HEK293 (cell line): ENCODE measurements at regions not wholly inside any gene's neighbourhood (a gene's known extent, or its start where the extent isn't known, plus 50 kb on each side); places are given as distances from the start of the nearest gene placed in this dataset.

ENCODE experiments used
- CTCF ChIP-seq: fragments of 450-650 bp; formaldehyde crosslinking; IDR thresholded peaks from 2 replicates; pipeline ENCODE4 v1.5.1; 2016; ENCODE audit warnings: missing biosample characterization, missing genetic modification characterization
- GLIS1 ChIP-seq: fragments of 450-650 bp; formaldehyde crosslinking; IDR thresholded peaks from 2 replicates; pipeline ENCODE4 v1.5.1; 2016; ENCODE audit warnings: missing biosample characterization, missing genetic modification characterization
- ZFP3 ChIP-seq: fragments of 450-650 bp; formaldehyde crosslinking; IDR thresholded peaks from 2 replicates; pipeline ENCODE4 v1.5.1; 2016; ENCODE audit warnings: low read depth, missing biosample characterization, missing genetic modification characterization
- ZNF175 ChIP-seq: fragments of 450-650 bp; formaldehyde crosslinking; IDR thresholded peaks from 2 replicates; pipeline ENCODE4 v1.5.1; 2016; ENCODE audit warnings: missing biosample characterization, missing genetic modification characterization
- ZNF248 ChIP-seq: fragments of 450-650 bp; formaldehyde crosslinking; IDR thresholded peaks from 2 replicates; pipeline ENCODE4 v1.5.1; 2017; ENCODE audit warnings: missing biosample characterization, missing genetic modification characterization
- ZNF639 ChIP-seq: fragments of 450-650 bp; formaldehyde crosslinking; IDR thresholded peaks from 2 replicates; pipeline ENCODE4 v1.5.1; 2016; ENCODE audit warnings: missing biosample characterization, missing genetic modification characterization

- TF ChIP-seq ZNF175 (tag by site-specific recombination) (no peak), ZNF639 (tag by site-specific recombination) (no peak), CTCF (tag by site-specific recombination) (no peak), ZNF248 (tag by site-specific recombination) (no peak), GLIS1 (tag by site-specific recombination) (no peak), ZFP3 (tag by site-specific recombination) (no peak)
Observed at GRCh38 chr5:171622010-171622409, 163.6 kb upstream of the SMIM23 start.
